ENCODE measurements at regions not wholly inside any gene's neighbourhood (a gene's known extent, or its start where the extent isn't known, plus 50 kb on each side); places are given as distances from the start of the nearest gene placed in this dataset.

DNA sequence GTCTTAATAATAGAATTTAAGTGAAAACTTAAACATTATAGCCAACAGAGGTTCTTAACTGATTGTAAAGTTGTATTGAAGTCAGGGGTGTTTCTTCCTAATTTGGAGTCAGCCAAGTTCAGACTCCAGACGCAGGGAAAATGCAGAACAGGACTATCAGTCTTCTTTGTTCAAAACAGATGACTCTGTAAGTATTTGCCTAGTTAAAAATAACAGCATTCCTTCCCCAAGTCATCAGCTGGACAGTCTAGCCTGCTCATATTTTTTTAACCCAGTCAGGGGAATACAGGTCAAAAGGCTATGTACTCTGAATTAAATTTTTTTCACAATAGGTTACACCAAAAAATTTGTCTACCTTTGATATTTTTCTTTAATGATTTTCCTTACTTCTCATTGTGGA is 73.8 kb upstream of the DCLK2 start:
- TF ChIP-seq, protein P1, sequence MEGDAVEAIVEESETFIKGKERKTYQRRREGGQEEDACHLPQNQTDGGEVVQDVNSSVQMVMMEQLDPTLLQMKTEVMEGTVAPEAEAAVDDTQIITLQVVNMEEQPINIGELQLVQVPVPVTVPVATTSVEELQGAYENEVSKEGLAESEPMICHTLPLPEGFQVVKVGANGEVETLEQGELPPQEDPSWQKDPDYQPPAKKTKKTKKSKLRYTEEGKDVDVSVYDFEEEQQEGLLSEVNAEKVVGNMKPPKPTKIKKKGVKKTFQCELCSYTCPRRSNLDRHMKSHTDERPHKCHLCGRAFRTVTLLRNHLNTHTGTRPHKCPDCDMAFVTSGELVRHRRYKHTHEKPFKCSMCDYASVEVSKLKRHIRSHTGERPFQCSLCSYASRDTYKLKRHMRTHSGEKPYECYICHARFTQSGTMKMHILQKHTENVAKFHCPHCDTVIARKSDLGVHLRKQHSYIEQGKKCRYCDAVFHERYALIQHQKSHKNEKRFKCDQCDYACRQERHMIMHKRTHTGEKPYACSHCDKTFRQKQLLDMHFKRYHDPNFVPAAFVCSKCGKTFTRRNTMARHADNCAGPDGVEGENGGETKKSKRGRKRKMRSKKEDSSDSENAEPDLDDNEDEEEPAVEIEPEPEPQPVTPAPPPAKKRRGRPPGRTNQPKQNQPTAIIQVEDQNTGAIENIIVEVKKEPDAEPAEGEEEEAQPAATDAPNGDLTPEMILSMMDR (IDR thresholded peaks at IDR 0.05), result no peak
- DNase-seq, result no peak
- Mint-ChIP-seq H3K27me3 (ENCODE audit: low read depth, poor library complexity) (peaks cover 5% of the 10 kb centered on the region), H3K36me3 (ENCODE audit: low read depth) (no peaks in the 10 kb centered on the region), H3K4me1 (peaks cover 30% of the 10 kb centered on the region), H3K4me3 (no peak overlapping the region), H3K9me3 (no peaks in the 10 kb centered on the region), H3K27ac (no peak overlapping the region)

- peaks cover 5% of the 10 kb centered on the region for H3K27me3 Mint-ChIP-seq (ENCODE audit: low read depth, poor library complexity)
- TF ChIP-seq, protein P1 (IDR thresholded peaks at IDR 0.05), result no peak
- no peak overlapping the region for H3K27ac Mint-ChIP-seq
- H3K4me3 Mint-ChIP-seq, result no peak overlapping the region
- H3K4me1 Mint-ChIP-seq, result peaks cover 30% of the 10 kb centered on the region
- no peaks in the 10 kb centered on the region for H3K36me3 Mint-ChIP-seq (ENCODE audit: low read depth)
- H3K9me3 Mint-ChIP-seq, result no peaks in the 10 kb centered on the region
- no peak for DNase-seq
Measured at GRCh38 chr4:150005537-150005936, 72.7 kb upstream of the DCLK2 start.

DNA sequence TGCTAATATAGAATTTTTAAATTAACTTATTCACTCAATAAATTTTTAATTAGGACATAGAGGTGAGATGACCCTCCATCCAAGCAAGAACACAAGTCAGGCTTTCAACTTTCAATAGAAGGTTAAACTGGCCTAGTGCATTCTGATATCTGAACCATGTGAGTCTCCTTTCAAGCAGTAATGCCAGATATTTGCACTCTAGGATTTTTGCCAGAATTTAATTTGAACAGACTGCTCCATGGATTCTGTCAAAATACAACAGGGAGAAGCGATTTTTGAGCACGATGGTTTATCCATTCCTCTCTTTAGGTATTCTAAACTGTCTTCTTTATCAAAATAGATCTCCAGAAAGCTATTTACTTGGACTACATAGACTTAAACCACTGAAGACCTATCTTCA is 72.0 kb upstream of the DCLK2 start:
- peaks cover 30% of the 10 kb centered on the region for H3K4me1 Mint-ChIP-seq
- H3K36me3 Mint-ChIP-seq (ENCODE audit: low read depth), result no peaks in the 10 kb centered on the region
- no peak overlapping the region for H3K27ac Mint-ChIP-seq
- H3K27me3 Mint-ChIP-seq (ENCODE audit: low read depth, poor library complexity), result peaks cover 5% of the 10 kb centered on the region
- no peak overlapping the region for H3K4me3 Mint-ChIP-seq
- no peak for DNase-seq
- TF ChIP-seq, protein P1 (IDR thresholded peaks at IDR 0.05), result no peak
- H3K9me3 Mint-ChIP-seq, result no peaks in the 10 kb centered on the region

DNA sequence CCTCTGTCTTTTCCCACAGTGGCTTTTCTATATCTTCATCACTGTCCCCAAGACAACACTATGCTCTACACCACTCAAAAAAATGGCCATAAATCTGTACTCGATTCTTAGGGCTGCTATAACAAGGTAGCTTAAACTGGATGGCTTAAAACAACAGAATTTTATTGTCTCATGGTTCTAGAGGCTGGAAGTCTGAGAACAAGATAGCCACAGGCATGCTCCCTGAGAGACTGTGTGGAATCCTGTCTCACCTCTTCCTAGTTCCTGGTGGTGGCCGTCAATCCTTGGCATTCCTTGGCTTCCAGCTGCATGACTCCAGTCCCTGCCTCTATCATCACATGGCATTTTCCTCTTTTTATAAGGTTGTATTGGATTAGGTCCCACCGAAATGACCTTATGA is 70.7 kb upstream of the DCLK2 start:
- Mint-ChIP-seq H3K4me3 (no peak overlapping the region), H3K36me3 (ENCODE audit: low read depth) (no peaks in the 10 kb centered on the region), H3K27me3 (ENCODE audit: low read depth, poor library complexity) (peaks cover 5% of the 10 kb centered on the region), H3K27ac (peak overlapping the region; percentile 20), H3K9me3 (no peaks in the 10 kb centered on the region), H3K4me1 (peaks cover 30% of the 10 kb centered on the region)
- TF ChIP-seq, protein P1 (IDR thresholded peaks at IDR 0.05), result no peak
- DNase-seq, result no peak

DNA sequence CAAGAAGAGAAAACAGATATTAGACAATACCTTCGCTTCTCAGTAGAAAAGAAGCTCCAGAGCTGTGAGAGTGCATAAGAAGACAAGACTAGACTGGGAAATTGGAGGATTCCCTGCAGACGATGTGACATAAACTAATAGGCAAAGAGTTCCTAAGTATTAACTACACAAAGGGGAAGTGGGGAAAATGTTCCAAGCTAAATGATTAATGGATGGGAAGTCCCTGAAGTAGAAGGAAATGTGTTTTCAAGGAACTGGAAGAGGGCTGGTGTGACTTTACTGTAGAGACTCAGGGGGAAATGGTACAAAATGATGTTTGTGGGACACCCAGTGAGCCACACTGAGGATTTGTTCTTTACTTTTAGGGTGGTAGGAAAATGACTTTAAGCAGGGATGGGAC is 69.7 kb upstream of the DCLK2 start:
- DNase-seq, result no peak
- H3K4me3 Mint-ChIP-seq, result no peak overlapping the region
- no peaks in the 10 kb centered on the region for H3K9me3 Mint-ChIP-seq
- H3K4me1 Mint-ChIP-seq, result peaks cover 25% of the 10 kb centered on the region
- no peaks in the 10 kb centered on the region for H3K36me3 Mint-ChIP-seq (ENCODE audit: low read depth)
- H3K27ac Mint-ChIP-seq, result no peak overlapping the region
- no peaks in the 10 kb centered on the region for H3K27me3 Mint-ChIP-seq (ENCODE audit: low read depth, poor library complexity)
- TF ChIP-seq, protein P1 (IDR thresholded peaks at IDR 0.05), result no peak

- Mint-ChIP-seq H3K4me1 (peaks cover 17% of the 10 kb centered on the region), H3K27ac (no peak overlapping the region), H3K36me3 (ENCODE audit: low read depth) (no peaks in the 10 kb centered on the region), H3K9me3 (no peaks in the 10 kb centered on the region), H3K27me3 (ENCODE audit: low read depth, poor library complexity) (no peaks in the 10 kb centered on the region), H3K4me3 (no peak overlapping the region)
- TF ChIP-seq, protein P1 (IDR thresholded peaks at IDR 0.05), result no peak
- DNase-seq, result no peak
Measured at GRCh38 chr4:150009533-150009932, 68.7 kb upstream of the DCLK2 start.
